ENCODE measurements at regions not wholly inside any gene's neighbourhood (a gene's known extent, or its start where the extent isn't known, plus 50 kb on each side); places are given as distances from the start of the nearest gene placed in this dataset.

DNA sequence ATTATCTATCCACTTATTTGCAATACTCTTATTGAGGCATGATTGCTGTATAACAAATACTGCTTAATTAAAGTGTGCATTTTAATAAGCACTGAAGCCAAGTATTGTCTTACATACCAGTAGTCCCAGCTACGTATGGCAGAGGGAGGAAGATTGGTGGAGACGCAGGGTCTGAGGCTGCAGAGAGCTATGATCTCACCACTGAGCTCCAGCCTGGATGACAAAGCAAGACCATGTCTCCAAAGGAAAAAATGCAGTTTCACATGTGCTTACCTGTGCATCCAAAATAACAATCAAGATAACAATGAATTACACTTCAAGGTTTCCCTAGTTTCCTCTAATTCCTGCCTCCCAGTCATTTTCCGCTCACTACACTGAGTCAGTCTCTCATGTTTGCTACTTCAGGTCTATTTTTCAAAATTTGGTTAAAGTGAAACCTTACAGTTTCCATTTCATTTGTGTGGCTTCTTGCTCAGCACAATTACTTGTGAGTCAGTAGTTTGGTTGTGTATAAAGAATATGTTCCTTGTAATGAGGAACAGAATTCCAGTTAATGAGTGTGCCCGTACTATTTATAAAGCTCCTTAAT lies 1250.1 kb downstream of the TMEM121 start:
- TF ChIP-seq, protein P1, sequence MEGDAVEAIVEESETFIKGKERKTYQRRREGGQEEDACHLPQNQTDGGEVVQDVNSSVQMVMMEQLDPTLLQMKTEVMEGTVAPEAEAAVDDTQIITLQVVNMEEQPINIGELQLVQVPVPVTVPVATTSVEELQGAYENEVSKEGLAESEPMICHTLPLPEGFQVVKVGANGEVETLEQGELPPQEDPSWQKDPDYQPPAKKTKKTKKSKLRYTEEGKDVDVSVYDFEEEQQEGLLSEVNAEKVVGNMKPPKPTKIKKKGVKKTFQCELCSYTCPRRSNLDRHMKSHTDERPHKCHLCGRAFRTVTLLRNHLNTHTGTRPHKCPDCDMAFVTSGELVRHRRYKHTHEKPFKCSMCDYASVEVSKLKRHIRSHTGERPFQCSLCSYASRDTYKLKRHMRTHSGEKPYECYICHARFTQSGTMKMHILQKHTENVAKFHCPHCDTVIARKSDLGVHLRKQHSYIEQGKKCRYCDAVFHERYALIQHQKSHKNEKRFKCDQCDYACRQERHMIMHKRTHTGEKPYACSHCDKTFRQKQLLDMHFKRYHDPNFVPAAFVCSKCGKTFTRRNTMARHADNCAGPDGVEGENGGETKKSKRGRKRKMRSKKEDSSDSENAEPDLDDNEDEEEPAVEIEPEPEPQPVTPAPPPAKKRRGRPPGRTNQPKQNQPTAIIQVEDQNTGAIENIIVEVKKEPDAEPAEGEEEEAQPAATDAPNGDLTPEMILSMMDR (conservative IDR thresholded peaks at IDR 0.05 in 1 of 2, IDR thresholded peaks at IDR 0.05 in 1 of 2; ENCODE audit: low read depth in 1 of 2, low read length in 2 of 2), result no peak
- TF ChIP-seq EZH2 (IDR thresholded peaks at IDR 0.05; ENCODE audit: low read length, missing control alignments), result no peak
